ENCODE measurements at regions not wholly inside any gene's neighbourhood (a gene's known extent, or its start where the extent isn't known, plus 50 kb on each side); places are given as distances from the start of the nearest gene placed in this dataset.

- POLR2A ChIA-PET: no interaction called here
- Histone ChIP-seq H3K27ac (ENCODE audit: low read length) (no peak overlapping the region), H3K4me3 (ENCODE audit: control insufficient read depth in 1 of 2, extremely low read depth in 1 of 2, low read length in 1 of 2) (no peak overlapping the region), H3K36me3 (ENCODE audit: control insufficient read depth in 2 of 2, extremely low read depth in 1 of 2, insufficient read depth in 1 of 2, low read length in 1 of 2) (no peaks in the 10 kb centered on the region), H3K4me1 (ENCODE audit: control insufficient read depth in 1 of 2, extremely low read depth in 1 of 2, insufficient read depth in 2 of 2, low read length in 2 of 2) (no peaks in the 10 kb centered on the region), H3K9me3 (no peaks in the 10 kb centered on the region), H3K27me3 (replicated peaks in 1 of 2; ENCODE audit: control insufficient read depth in 2 of 2, extremely low read depth in 1 of 2, insufficient read depth in 2 of 2, low read length in 1 of 2) (no peaks in the 10 kb centered on the region)
- ATAC-seq (replicated peaks in 1 of 4) (no peak), DNase-seq (no peak)
- Mint-ChIP-seq H3K27ac (no peak overlapping the region), H3K27me3 (no peaks in the 10 kb centered on the region), H3K4me3 (no peak overlapping the region), H3K9me3 (peaks cover 0 to 3% (median 0%) of the 10 kb centered on the region in 3 donors), H3K4me1 (no peaks in the 10 kb centered on the region), H3K36me3 (no peaks in the 10 kb centered on the region)
- no CpG with 5 or more reads among the region's 2 CpGs for WGBS (ENCODE audit: insufficient coverage)
- CTCF ChIA-PET: no interaction called here
These were observed 324.0 kb downstream of the RAB38 start for GRCh38 chr11:87851234-87851633.

GRCh38 chr11:87849216-87849615 is 326.0 kb downstream of the RAB38 start:
- no peaks in the 10 kb centered on the region for H3K27me3 ChIP-seq (replicated peaks in 1 of 2; ENCODE audit: control insufficient read depth in 2 of 2, extremely low read depth in 1 of 2, insufficient read depth in 2 of 2, low read length in 1 of 2)
- H3K4me1 ChIP-seq (ENCODE audit: control insufficient read depth in 1 of 2, extremely low read depth in 1 of 2, insufficient read depth in 2 of 2, low read length in 2 of 2): no peaks in the 10 kb centered on the region
- ATAC-seq (replicated peaks in 1 of 4) (no peak), DNase-seq (no peak)
- Mint-ChIP-seq H3K27ac (no peak overlapping the region), H3K27me3 (no peaks in the 10 kb centered on the region), H3K4me1 (no peaks in the 10 kb centered on the region), H3K4me3 (no peak overlapping the region), H3K9me3 (peaks cover 0 to 3% (median 0%) of the 10 kb centered on the region in 3 donors), H3K36me3 (no peaks in the 10 kb centered on the region)
- CTCF ChIA-PET: no interaction called here
- WGBS (ENCODE audit: insufficient coverage): no CpG with 5 or more reads among the region's 2 CpGs
- H3K4me3 ChIP-seq (ENCODE audit: control insufficient read depth in 1 of 2, extremely low read depth in 1 of 2, low read length in 1 of 2): no peak overlapping the region
- H3K36me3 ChIP-seq (ENCODE audit: control insufficient read depth in 2 of 2, extremely low read depth in 1 of 2, insufficient read depth in 1 of 2, low read length in 1 of 2): no peaks in the 10 kb centered on the region
- POLR2A ChIA-PET: interaction anchor here in 1 of 2 donors (0.6 kb wide), 1 partner anchor 374 kb away, joined by 4 read pairs; no protein-coding TSS in a partner anchor
- H3K27ac ChIP-seq (ENCODE audit: low read length): no peak overlapping the region
- no peaks in the 10 kb centered on the region for H3K9me3 ChIP-seq

- no peak overlapping the region for H3K4me3 Mint-ChIP-seq
- no peaks in the 10 kb centered on the region for H3K27me3 Mint-ChIP-seq
- ATAC-seq (replicated peaks in 1 of 4): no peak
- WGBS (ENCODE audit: insufficient coverage): 67% methylated on average over 1 of the region's 1 CpG
- no peaks in the 10 kb centered on the region for H3K4me1 Mint-ChIP-seq
- Histone ChIP-seq H3K27ac (ENCODE audit: low read length) (no peak overlapping the region), H3K27me3 (replicated peaks in 1 of 2; ENCODE audit: control insufficient read depth in 2 of 2, extremely low read depth in 1 of 2, insufficient read depth in 2 of 2, low read length in 1 of 2) (no peaks in the 10 kb centered on the region), H3K4me1 (ENCODE audit: control insufficient read depth in 1 of 2, extremely low read depth in 1 of 2, insufficient read depth in 2 of 2, low read length in 2 of 2) (no peaks in the 10 kb centered on the region), H3K4me3 (ENCODE audit: control insufficient read depth in 1 of 2, extremely low read depth in 1 of 2, low read length in 1 of 2) (no peak overlapping the region), H3K36me3 (ENCODE audit: control insufficient read depth in 2 of 2, extremely low read depth in 1 of 2, insufficient read depth in 1 of 2, low read length in 1 of 2) (no peaks in the 10 kb centered on the region), H3K9me3 (no peaks in the 10 kb centered on the region)
- peaks cover 0 to 6% (median 4%) of the 10 kb centered on the region in 3 donors for H3K9me3 Mint-ChIP-seq
- ChIA-PET POLR2A (no interaction called here), CTCF (no interaction called here)
- no peaks in the 10 kb centered on the region for H3K36me3 Mint-ChIP-seq
- no peak overlapping the region for H3K27ac Mint-ChIP-seq
- no peak for DNase-seq
These were observed 334.5 kb downstream of the RAB38 start for GRCh38 chr11:87840786-87841185.

- Histone ChIP-seq H3K9me3 (no peaks in the 10 kb centered on the region), H3K27ac (ENCODE audit: low read length) (no peak overlapping the region), H3K4me3 (ENCODE audit: control insufficient read depth in 1 of 2, extremely low read depth in 1 of 2, low read length in 1 of 2) (no peak overlapping the region), H3K36me3 (ENCODE audit: control insufficient read depth in 2 of 2, extremely low read depth in 1 of 2, insufficient read depth in 1 of 2, low read length in 1 of 2) (no peaks in the 10 kb centered on the region), H3K4me1 (ENCODE audit: control insufficient read depth in 1 of 2, extremely low read depth in 1 of 2, insufficient read depth in 2 of 2, low read length in 2 of 2) (no peaks in the 10 kb centered on the region), H3K27me3 (replicated peaks in 1 of 2; ENCODE audit: control insufficient read depth in 2 of 2, extremely low read depth in 1 of 2, insufficient read depth in 2 of 2, low read length in 1 of 2) (no peaks in the 10 kb centered on the region)
- ATAC-seq (replicated peaks in 1 of 4) (no peak), DNase-seq (no peak)
- Mint-ChIP-seq H3K4me3 (no peak overlapping the region), H3K27ac (no peak overlapping the region), H3K27me3 (no peaks in the 10 kb centered on the region), H3K4me1 (no peaks in the 10 kb centered on the region), H3K36me3 (no peaks in the 10 kb centered on the region), H3K9me3 (peaks cover 2 to 12% (median 6%) of the 10 kb centered on the region in 3 donors)
- POLR2A ChIA-PET: no interaction called here
- CTCF ChIA-PET: no interaction called here
- WGBS (ENCODE audit: insufficient coverage): 100% methylated on average over 2 of the region's 5 CpGs
These were observed 343.0 kb downstream of the RAB38 start for GRCh38 chr11:87832211-87832610.

GRCh38 chr11:87820011-87820410 is 355.2 kb downstream of the RAB38 start:
- H3K27ac Mint-ChIP-seq: no peak overlapping the region
- H3K27ac ChIP-seq (ENCODE audit: low read length): no peak overlapping the region
- H3K9me3 ChIP-seq: no peaks in the 10 kb centered on the region
- no peak overlapping the region for H3K4me3 Mint-ChIP-seq
- H3K4me1 Mint-ChIP-seq: no peaks in the 10 kb centered on the region
- H3K4me3 ChIP-seq (ENCODE audit: control insufficient read depth in 1 of 2, extremely low read depth in 1 of 2, low read length in 1 of 2): no peak overlapping the region
- ChIA-PET POLR2A (no interaction called here), CTCF (no interaction called here)
- no peaks in the 10 kb centered on the region for H3K36me3 ChIP-seq (ENCODE audit: control insufficient read depth in 2 of 2, extremely low read depth in 1 of 2, insufficient read depth in 1 of 2, low read length in 1 of 2)
- no peaks in the 10 kb centered on the region for H3K4me1 ChIP-seq (ENCODE audit: control insufficient read depth in 1 of 2, extremely low read depth in 1 of 2, insufficient read depth in 2 of 2, low read length in 2 of 2)
- H3K36me3 Mint-ChIP-seq: no peaks in the 10 kb centered on the region
- DNase-seq (no peak), ATAC-seq (replicated peaks in 1 of 4) (no peak)
- no peaks in the 10 kb centered on the region for H3K27me3 ChIP-seq (replicated peaks in 1 of 2; ENCODE audit: control insufficient read depth in 2 of 2, extremely low read depth in 1 of 2, insufficient read depth in 2 of 2, low read length in 1 of 2)
- WGBS (ENCODE audit: insufficient coverage): 28% methylated on average over 2 of the region's 3 CpGs
- no peaks in the 10 kb centered on the region for H3K27me3 Mint-ChIP-seq
- H3K9me3 Mint-ChIP-seq: peaks cover 0 to 4% (median 0%) of the 10 kb centered on the region in 3 donors

- H3K4me1 ChIP-seq (ENCODE audit: control insufficient read depth in 1 of 2, extremely low read depth in 1 of 2, insufficient read depth in 2 of 2, low read length in 2 of 2): no peaks in the 10 kb centered on the region
- ChIA-PET CTCF (no interaction called here), POLR2A (no interaction called here)
- H3K36me3 Mint-ChIP-seq: no peaks in the 10 kb centered on the region
- H3K36me3 ChIP-seq (ENCODE audit: control insufficient read depth in 2 of 2, extremely low read depth in 1 of 2, insufficient read depth in 1 of 2, low read length in 1 of 2): no peaks in the 10 kb centered on the region
- H3K9me3 ChIP-seq: no peaks in the 10 kb centered on the region
- no peak overlapping the region for H3K4me3 ChIP-seq (ENCODE audit: control insufficient read depth in 1 of 2, extremely low read depth in 1 of 2, low read length in 1 of 2)
- no peak overlapping the region for H3K4me3 Mint-ChIP-seq
- peaks cover 0 to 4% (median 0%) of the 10 kb centered on the region in 3 donors for H3K9me3 Mint-ChIP-seq
- H3K27me3 Mint-ChIP-seq: no peaks in the 10 kb centered on the region
- H3K27me3 ChIP-seq (replicated peaks in 1 of 2; ENCODE audit: control insufficient read depth in 2 of 2, extremely low read depth in 1 of 2, insufficient read depth in 2 of 2, low read length in 1 of 2): no peaks in the 10 kb centered on the region
- ATAC-seq (replicated peaks in 1 of 4): no peak
- no peaks in the 10 kb centered on the region for H3K4me1 Mint-ChIP-seq
- no peak overlapping the region for H3K27ac Mint-ChIP-seq
- DNase-seq: no peak
- H3K27ac ChIP-seq (ENCODE audit: low read length): no peak overlapping the region
- no CpG with 5 or more reads among the region's 1 CpG for WGBS (ENCODE audit: insufficient coverage)
These were observed 356.1 kb downstream of the RAB38 start for GRCh38 chr11:87819151-87819550.

GRCh38 chr11:87812571-87813365 is 362.5 kb downstream of the RAB38 start:
- Mint-ChIP-seq H3K4me1 (no peaks in the 10 kb centered on the region), H3K4me3 (no peak overlapping the region), H3K27ac (no peak overlapping the region), H3K36me3 (no peaks in the 10 kb centered on the region), H3K9me3 (no peaks in the 10 kb centered on the region), H3K27me3 (no peaks in the 10 kb centered on the region)
- Histone ChIP-seq H3K27me3 (replicated peaks in 1 of 2; ENCODE audit: control insufficient read depth in 2 of 2, extremely low read depth in 1 of 2, insufficient read depth in 2 of 2, low read length in 1 of 2) (no peaks in the 10 kb centered on the region), H3K27ac (ENCODE audit: low read length) (no peak overlapping the region), H3K36me3 (ENCODE audit: control insufficient read depth in 2 of 2, extremely low read depth in 1 of 2, insufficient read depth in 1 of 2, low read length in 1 of 2) (no peaks in the 10 kb centered on the region), H3K4me3 (ENCODE audit: control insufficient read depth in 1 of 2, extremely low read depth in 1 of 2, low read length in 1 of 2) (no peak overlapping the region), H3K9me3 (no peaks in the 10 kb centered on the region), H3K4me1 (ENCODE audit: control insufficient read depth in 1 of 2, extremely low read depth in 1 of 2, insufficient read depth in 2 of 2, low read length in 2 of 2) (no peaks in the 10 kb centered on the region)
- DNase-seq (no peak), ATAC-seq (replicated peaks in 1 of 4) (no peak)
- ChIA-PET CTCF (no interaction called here), POLR2A (no interaction called here)
- 50% methylated on average over 2 of the region's 10 CpGs for WGBS (ENCODE audit: insufficient coverage)

Measured in T-cell (primary cell).